HL-60 (cell line): ENCODE measurements at regions not wholly inside any gene's neighbourhood (a gene's known extent, or its start where the extent isn't known, plus 50 kb on each side); places are given as distances from the start of the nearest gene placed in this dataset.

Experiments used
- DNase-seq, 2 experiments: peaks; one replicate each; pipeline ENCODE4 v3.0.0-alpha.2; 2010 to 2020; ENCODE audit warnings: low read depth in 1 of 2, low spot score in 1 of 2
- H3K27ac ChIP-seq: fragments of 250-450 bp; sonication (Bioruptor Pico); replicated peaks from 2 replicates; pipeline ENCODE4 v1.5.1; 2020; ENCODE audit warnings: mild to moderate bottlenecking, moderate library complexity
- H3K27me3 ChIP-seq: fragments of 250-450 bp; sonication (Bioruptor Pico); 2 replicates; pipeline ENCODE4 v1.5.1; 2021; ENCODE audit warnings: mild to moderate bottlenecking, moderate library complexity; ENCODE audit not compliant: insufficient read depth, poor library complexity, severe bottlenecking
- H3K4me3 ChIP-seq: replicated peaks from 2 replicates; pipeline ENCODE4 v1.5.1; 2011; ENCODE audit warnings: mild to moderate bottlenecking, control low read depth, low read length; ENCODE audit not compliant: insufficient read depth
- GABPA ChIP-seq: IDR thresholded peaks from 2 replicates; pipeline ENCODE4 v1.6.1; 2012; ENCODE audit warnings: low read depth
- POLR2AphosphoS5 ChIP-seq: IDR thresholded peaks from 2 replicates; pipeline ENCODE4 v1.6.1; 2012; ENCODE audit warnings: low read depth
- REST ChIP-seq: IDR thresholded peaks from 2 replicates; pipeline ENCODE4 v1.6.1; 2012; ENCODE audit warnings: low read depth; ENCODE audit not compliant: insufficient replicate concordance
- SPI1 ChIP-seq: IDR thresholded peaks from 2 replicates; pipeline ENCODE4 v1.6.1; 2012; ENCODE audit warnings: low read depth, mild to moderate bottlenecking, borderline replicate concordance
- TF ChIP-seq, protein P1 (sequence below): IDR thresholded peaks from one replicate; pipeline ENCODE4 v1.5.1; 2011; ENCODE audit warnings: low read length, control low read depth, inconsistent platforms; ENCODE audit not compliant: insufficient read depth

DNA sequence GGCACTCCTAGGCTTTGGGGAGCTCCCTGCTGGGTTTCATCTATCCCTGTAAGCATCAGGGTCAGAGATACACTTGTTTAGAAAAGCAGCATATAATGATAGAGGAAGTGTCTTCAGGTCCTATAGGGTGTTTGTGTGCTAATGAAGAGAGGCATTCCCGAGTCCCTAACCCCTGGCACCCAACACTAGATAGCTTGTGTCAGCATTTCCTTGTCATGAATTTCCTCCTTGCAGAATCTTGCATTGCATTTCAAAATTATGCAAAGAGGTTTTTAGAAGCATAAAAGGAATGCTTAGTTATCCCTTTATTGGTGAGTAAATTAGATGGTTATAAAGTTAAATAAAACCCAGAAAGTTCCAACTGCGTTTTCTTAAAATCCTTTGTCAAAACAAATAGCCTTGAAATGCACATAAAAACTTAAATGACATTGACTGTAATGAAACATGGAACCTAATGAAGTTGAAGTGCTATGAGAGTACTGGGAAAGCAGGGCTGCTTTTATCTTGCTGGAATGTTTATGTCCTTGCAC, 63.7 kb upstream of the LHCGR start:
- DNase-seq = no peak
- TF ChIP-seq SPI1 = no peak
- H3K4me3 ChIP-seq = no peak overlapping the region
- H3K27ac ChIP-seq = no peak overlapping the region
- no peaks in the 10 kb centered on the region for H3K27me3 ChIP-seq

DNA sequence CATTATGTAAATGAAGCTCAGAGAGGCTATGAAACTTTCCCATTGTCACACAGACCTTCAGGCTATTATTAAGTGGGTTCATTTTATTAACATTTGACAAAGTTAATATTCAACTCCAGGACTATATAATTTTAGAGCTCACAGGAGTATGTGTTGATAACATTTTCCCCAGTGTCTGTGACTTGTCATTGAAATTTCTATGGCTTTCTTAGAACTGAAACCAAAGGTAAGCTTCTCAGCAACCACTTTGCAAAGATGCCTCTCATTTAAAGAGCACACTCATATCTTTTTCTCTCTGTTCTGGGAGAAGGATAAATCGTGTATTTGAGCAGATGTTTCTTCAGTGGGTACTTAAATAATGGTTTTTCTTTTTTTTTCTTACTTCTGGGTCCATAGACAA, 61.8 kb upstream of the LHCGR start:
- TF ChIP-seq POLR2AphosphoS5 = no peak
- TF ChIP-seq REST = no peak
- no peak for TF ChIP-seq SPI1
- TF ChIP-seq GABPA = no peak
- no peak for DNase-seq
- Histone ChIP-seq H3K27ac (no peak overlapping the region), H3K27me3 (no peaks in the 10 kb centered on the region), H3K4me3 (no peak overlapping the region)

DNA sequence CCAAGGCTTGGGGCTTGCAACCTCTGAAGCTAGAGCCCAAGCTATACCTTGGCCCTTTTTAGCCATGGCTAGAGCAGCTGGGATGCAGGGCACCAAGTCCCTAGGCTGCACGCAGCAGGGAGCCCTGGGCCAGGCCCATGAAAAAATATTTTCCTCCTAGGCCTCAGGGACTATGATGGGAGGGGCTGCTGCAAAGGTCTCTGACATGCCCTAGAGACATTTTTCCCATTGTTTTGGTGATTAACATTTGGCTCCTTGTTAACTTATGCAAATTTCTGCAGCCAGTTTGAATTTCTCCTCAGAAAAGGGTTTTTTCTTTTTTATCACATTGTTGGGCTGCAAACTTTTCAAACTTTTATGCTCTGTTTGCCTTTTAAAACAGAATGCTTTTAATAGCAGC, 56.9 kb upstream of the LHCGR start:
- TF ChIP-seq REST (no peak), POLR2AphosphoS5 (no peak), GABPA (no peak), SPI1 (no peak)
- TF ChIP-seq, protein P1, sequence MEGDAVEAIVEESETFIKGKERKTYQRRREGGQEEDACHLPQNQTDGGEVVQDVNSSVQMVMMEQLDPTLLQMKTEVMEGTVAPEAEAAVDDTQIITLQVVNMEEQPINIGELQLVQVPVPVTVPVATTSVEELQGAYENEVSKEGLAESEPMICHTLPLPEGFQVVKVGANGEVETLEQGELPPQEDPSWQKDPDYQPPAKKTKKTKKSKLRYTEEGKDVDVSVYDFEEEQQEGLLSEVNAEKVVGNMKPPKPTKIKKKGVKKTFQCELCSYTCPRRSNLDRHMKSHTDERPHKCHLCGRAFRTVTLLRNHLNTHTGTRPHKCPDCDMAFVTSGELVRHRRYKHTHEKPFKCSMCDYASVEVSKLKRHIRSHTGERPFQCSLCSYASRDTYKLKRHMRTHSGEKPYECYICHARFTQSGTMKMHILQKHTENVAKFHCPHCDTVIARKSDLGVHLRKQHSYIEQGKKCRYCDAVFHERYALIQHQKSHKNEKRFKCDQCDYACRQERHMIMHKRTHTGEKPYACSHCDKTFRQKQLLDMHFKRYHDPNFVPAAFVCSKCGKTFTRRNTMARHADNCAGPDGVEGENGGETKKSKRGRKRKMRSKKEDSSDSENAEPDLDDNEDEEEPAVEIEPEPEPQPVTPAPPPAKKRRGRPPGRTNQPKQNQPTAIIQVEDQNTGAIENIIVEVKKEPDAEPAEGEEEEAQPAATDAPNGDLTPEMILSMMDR = no peak
- Histone ChIP-seq H3K27ac (no peak overlapping the region), H3K27me3 (no peaks in the 10 kb centered on the region), H3K4me3 (no peak overlapping the region)
- no peak for DNase-seq

- TF ChIP-seq, protein P1 = no peak
- no peak for TF ChIP-seq POLR2AphosphoS5
- TF ChIP-seq REST = no peak
- no peak for TF ChIP-seq SPI1
- no peak for TF ChIP-seq GABPA
- Histone ChIP-seq H3K27me3 (no peaks in the 10 kb centered on the region), H3K27ac (no peak overlapping the region), H3K4me3 (no peak overlapping the region)
- no peak for DNase-seq
Measured at GRCh38 chr2:48808311-48808710, 52.8 kb upstream of the LHCGR start.
